H4 (cell line): ENCODE measurements at regions not wholly inside any gene's neighbourhood (a gene's known extent, or its start where the extent isn't known, plus 50 kb on each side); places are given as distances from the start of the nearest gene placed in this dataset.
"Not testable (repeated sequence)": the region's sequence is repeated elsewhere in the genome, so short reads cannot be mapped to it uniquely, and the experiment has no call there.

Experiments used
- DNase-seq: peaks from one replicate; pipeline ENCODE4 v3.0.0-alpha.2; 2015; ENCODE audit warnings: low spot score

GRCh38 chr3:153370680-153371079 lies 208.7 kb downstream of the RAP2B start:
- DNase-seq = no peak

GRCh38 chr3:153372326-153372725 lies 210.3 kb downstream of the RAP2B start:
- DNase-seq = no peak

GRCh38 chr3:153373606-153374005 lies 211.6 kb downstream of the RAP2B start:
- DNase-seq = no peak

DNA sequence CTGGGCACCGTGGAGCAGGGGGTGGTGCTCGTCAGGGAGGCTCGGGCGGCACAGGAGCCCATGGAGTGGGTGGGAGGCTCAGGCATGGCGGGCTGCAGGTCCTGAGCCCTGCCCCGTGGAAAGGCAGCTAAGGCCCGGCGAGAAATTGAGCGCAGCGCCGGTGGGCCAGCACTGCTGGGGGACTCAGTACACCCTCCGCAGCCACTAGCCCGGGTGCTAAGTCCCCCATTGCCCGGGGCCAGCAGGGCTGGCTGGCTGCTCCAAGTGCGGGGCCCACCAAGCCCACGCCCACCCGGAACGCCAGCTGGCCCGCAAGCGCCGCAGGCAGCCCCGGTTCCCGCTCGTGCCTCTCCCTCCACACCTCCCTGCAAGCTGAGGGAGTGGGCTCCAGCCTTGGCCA lies 216.3 kb downstream of the RAP2B start:
- DNase-seq = not testable (repeated sequence)

- no peak for DNase-seq
These were observed 217.5 kb downstream of the RAP2B start for GRCh38 chr3:153379516-153379915.

DNA sequence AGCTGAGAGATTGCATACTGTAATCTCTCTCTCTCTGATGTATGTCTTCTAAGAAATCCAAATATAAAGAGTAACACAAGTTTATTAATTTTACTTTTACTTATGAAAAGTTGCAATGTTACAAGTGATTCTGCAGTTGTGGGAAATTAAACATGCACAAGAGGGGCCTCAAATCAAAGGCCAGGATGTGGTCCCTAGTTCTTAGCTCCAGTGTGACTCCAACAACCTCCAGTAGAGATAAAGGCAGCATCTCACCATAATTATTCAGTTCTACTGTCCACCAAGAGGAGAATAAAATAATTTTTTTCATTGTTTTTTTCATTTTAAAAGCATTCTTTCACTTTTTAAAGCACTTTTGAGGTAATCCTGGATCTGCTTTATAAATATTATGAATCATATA lies 223.3 kb downstream of the RAP2B start:
- DNase-seq = no peak

DNA sequence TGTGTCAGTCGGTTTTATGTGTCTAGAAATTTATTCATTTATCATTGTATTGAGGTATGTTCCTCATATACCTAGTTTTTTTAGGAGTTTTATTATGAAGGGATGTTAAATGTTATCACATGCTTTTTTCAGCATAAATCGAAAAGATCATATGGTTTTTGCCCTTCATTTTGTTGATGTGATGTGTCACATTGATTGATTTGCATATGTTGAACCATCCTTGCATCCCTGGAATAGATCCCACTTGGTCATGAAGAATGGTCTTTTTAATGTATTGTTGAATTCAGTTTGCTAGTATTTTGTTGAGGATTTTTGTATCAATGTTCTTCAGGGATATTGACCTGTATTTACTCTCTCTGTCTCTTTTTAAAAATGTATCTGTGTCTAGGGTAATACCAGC lies 230.3 kb downstream of the RAP2B start:
- no peak for DNase-seq

GRCh38 chr3:153394017-153394416 lies 232.0 kb downstream of the RAP2B start:
- DNase-seq = no peak

- no peak for DNase-seq
These were observed 234.6 kb downstream of the RAP2B start for GRCh38 chr3:153396581-153396980.

- no peak for DNase-seq
These were observed 235.8 kb downstream of the RAP2B start for GRCh38 chr3:153397794-153398193.

GRCh38 chr3:153399636-153400035 lies 237.6 kb downstream of the RAP2B start:
- DNase-seq = no peak

- no peak for DNase-seq
These were observed 238.6 kb downstream of the RAP2B start for GRCh38 chr3:153400641-153401040.

DNA sequence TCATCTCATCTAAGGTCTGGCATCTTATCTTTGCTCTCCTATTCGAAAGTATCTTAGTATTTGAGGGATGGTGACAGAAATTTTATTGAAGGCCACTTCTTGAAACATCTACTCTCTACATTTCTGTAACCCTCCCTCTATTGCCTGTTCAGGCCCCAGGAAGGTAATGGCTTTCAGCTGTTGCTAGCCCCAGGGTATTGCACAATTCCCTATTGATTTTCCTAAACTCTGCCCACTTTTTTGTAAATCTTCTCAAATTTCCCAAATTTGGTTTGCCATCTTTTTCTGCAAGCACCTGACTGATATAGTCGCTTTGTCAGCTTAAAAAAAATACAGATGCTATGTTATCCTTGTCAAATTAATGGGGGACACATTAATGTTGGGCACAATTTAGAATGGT lies 242.1 kb downstream of the RAP2B start:
- no peak for DNase-seq

GRCh38 chr3:153405320-153405719 lies 243.3 kb downstream of the RAP2B start:
- DNase-seq = not testable (repeated sequence)

DNA sequence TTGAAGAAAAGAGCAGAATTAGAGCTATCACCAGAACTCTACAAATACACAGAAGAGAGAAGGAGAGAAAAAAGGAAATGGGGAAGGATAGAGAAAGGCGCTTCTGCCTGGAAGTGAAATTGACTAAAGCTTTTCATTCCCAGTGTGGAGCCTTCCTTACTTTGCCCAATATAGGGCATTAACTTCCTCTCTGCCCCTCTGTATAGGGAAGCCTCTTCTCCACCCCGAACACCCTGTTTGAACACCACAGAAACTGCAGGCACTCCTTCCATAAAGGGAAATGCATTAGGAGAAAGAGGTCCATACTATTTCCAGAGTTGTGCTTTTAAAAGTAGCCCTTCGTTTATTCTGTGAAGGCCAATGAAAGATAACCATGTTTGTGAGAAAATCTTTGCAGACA lies 248.5 kb downstream of the RAP2B start:
- DNase-seq = no peak

DNA sequence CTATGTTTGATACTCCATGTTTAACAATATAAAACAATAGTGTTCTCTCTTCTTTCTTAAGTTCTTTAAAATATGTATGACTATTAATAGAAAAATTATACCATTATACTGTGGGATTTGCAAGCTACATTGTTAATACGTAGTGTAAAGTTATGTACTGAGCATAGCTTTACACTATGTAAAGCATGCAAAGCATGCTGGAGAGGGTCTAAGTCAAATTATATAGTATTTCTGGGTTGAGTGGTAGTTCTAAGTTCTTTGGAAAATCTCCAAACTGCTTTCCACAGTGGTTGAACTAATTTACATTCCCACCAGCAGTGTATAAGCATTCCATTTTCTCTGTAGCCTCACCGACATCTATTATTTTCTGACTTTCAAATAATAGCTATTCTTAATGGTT lies 253.0 kb downstream of the RAP2B start:
- no peak for DNase-seq

GRCh38 chr3:153422314-153422713 lies 260.3 kb downstream of the RAP2B start:
- no peak for DNase-seq

GRCh38 chr3:153423820-153424219 lies 261.8 kb downstream of the RAP2B start:
- DNase-seq = not testable (repeated sequence)

GRCh38 chr3:153426344-153426743 lies 264.3 kb downstream of the RAP2B start:
- DNase-seq = no peak

DNA sequence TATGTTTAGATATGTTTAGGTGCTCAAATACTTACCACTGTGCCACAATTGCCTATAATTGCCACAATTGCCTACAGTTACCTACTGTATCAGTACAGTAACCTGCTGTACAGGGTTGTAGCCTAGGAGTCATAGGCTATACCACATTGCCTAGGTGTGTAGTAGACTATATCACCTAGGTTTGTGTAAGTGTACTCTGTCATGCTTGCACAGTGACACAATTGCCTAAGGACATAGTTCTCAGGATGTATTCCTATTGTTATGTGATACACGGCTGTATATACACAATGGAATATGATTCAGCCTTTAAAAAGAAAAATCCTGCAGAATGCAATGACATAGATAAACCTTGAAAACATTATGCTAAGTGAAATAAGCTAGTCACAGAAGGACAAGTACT lies 264.8 kb downstream of the RAP2B start:
- DNase-seq = no peak

GRCh38 chr3:153429821-153430220 lies 267.8 kb downstream of the RAP2B start:
- DNase-seq = no peak

DNA sequence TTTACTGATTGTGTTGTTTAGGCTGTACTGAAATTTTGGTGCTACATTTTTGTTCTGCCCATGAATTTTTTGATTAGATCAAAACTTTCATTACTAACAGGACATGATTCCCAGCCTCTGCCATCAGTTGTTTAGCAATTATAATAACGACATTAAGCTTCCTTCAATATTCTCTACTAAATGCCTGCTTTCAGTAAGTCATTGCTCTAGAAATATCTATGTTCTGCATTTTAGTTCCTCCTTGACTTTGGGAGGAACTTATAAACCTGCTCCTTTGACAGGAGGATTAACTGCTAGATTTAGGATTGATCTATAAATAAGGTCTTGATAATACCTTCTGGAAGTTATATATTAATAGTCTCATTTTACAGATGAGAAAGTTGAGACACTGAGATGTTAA lies 269.1 kb downstream of the RAP2B start:
- DNase-seq = no peak

DNA sequence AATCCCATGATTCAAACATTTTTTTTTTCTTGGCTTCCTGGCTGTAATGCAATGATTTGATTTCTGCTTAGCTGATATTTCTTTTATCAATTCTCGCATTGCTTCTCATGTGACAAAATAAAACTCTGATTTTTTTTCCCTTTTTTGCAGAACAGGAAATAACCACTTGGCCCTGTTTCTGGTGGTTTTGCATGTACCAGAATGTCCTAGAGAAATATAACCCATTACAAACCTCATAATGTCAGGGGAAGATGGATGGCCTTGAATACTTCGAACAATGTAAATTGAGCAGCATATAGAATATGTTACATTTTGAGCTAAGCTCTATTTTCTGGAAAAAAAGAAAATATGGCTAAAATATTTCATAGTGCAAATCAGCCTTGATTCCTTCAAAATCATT lies 275.6 kb downstream of the RAP2B start:
- DNase-seq = no peak

DNA sequence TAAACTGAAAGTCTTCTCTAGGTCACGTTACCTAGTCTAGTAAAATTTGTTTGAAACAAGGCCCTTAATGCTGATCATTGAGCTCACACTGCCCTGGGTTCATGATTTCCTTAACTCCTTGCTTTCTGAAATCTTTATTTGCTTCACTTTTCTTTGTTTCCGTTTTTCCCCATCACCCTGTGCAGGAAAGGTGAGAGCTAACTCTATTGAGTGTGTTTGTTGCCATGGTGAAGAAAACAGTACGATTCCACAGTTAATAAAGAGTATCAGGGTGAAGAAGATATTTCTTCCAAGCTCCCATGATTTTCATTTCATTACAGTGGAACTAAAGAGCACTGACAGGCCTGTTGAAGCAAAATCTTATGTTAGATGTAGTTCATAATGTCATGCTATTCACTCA lies 276.2 kb downstream of the RAP2B start:
- DNase-seq = no peak

- DNase-seq = no peak
These were observed 277.8 kb downstream of the RAP2B start for GRCh38 chr3:153439780-153440179.
